ENCODE measurements at regions not wholly inside any gene's neighbourhood (a gene's known extent, or its start where the extent isn't known, plus 50 kb on each side); places are given as distances from the start of the nearest gene placed in this dataset.

GRCh38 chr9:14499976-14500375 lies 186.0 kb upstream of the NFIB start:
- H2AFZ ChIP-seq (ENCODE audit: low read depth, low read length, poor library complexity, severe bottlenecking), result no peak overlapping the region

DNA sequence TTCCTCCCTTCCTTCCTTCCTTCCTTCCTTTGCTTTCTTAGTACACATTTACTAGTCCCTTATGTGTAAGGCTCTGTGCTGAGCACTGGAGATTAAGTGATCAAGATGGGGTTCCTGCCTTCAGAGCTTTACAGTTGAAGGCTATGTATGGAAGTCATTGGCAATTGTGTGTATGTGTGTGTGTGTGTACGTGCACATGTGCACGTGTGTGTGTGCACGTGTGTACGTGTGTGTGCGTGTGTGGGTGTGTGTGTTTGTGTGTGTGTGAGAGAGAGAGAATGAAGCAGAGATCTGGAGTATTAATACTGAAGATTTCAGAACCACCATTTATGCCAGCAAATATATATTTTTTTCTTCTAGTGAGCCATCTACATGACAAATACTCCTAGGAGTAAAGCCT lies 184.9 kb upstream of the NFIB start:
- no peak overlapping the region for H2AFZ ChIP-seq (ENCODE audit: low read depth, low read length, poor library complexity, severe bottlenecking)
- H3K9me2 ChIP-seq (ENCODE audit: insufficient read depth), result no peaks in the 10 kb centered on the region
- intact Hi-C loops (cut with micrococcal nuclease), result no loop called here
- no peaks in the 10 kb centered on the region for H3K36me3 ChIP-seq (ENCODE audit: control insufficient read depth in 1 of 2, insufficient read depth in 2 of 2, low read length in 2 of 2)
- no peak for ATAC-seq
- ChIA-PET POLR2A (interaction anchor here (0.6 kb wide), 1 partner anchor 621 kb away, joined by 3 read pairs; no protein-coding TSS in a partner anchor), RAD21 (ENCODE audit: low non-redundant PET in 1 of 2, low total read pairs in 2 of 2, uncharacterized antibody in 2 of 2, unreplicated experiment in 2 of 2) (no interaction called here), CTCF (no interaction called here)
- no peak for DNase-seq (ENCODE audit: low read depth, low spot score)
- no peaks in the 10 kb centered on the region for H3K4me1 ChIP-seq (ENCODE audit: control insufficient read depth in 1 of 2, insufficient read depth in 2 of 2, low read length in 2 of 2)
- H3K9ac ChIP-seq (ENCODE audit: low read length), result no peak overlapping the region
- H3K9me3 ChIP-seq (ENCODE audit: control insufficient read depth in 1 of 2, insufficient read depth in 1 of 2, low read depth in 1 of 2, low read length in 2 of 2), result no peaks in the 10 kb centered on the region
- no TSS peak for BruUV-seq (replicated peaks)
- peaks cover 68% of the 10 kb centered on the region for H3K27me3 ChIP-seq (ENCODE audit: insufficient read depth, low read length)
- no peak overlapping the region for H3K27ac ChIP-seq (ENCODE audit: low read depth, low read length)
- H3K4me3 ChIP-seq (replicated peaks in 1 of 2; ENCODE audit: low read depth in 1 of 2, low read length in 2 of 2), result no peak overlapping the region
- no peak overlapping the region for H3K4me2 ChIP-seq (ENCODE audit: low read length)
- no peaks in the 10 kb centered on the region for H4K20me1 ChIP-seq (ENCODE audit: insufficient read depth)
- no peaks in the 10 kb centered on the region for H3K79me2 ChIP-seq (ENCODE audit: insufficient read depth, low read length)
- TF ChIP-seq POLR2A (IDR thresholded peaks at IDR 0.05; ENCODE audit: borderline replicate concordance, extremely low read depth, insufficient read depth, insufficient read length) (no peak), SRF (IDR thresholded peaks at IDR 0.05; ENCODE audit: low read depth) (no peak), EGR1 (IDR thresholded peaks at IDR 0.05; ENCODE audit: low read depth) (no peak), RAD21 (IDR thresholded peaks at IDR 0.05; ENCODE audit: low read depth) (no peak), TCF7L2 (IDR thresholded peaks at IDR 0.05; ENCODE audit: borderline replicate concordance, extremely low read depth, insufficient read depth, insufficient read length) (no peak), YY1 (IDR thresholded peaks at IDR 0.05; ENCODE audit: extremely low read depth, insufficient replicate concordance, low read depth, low read length) (no peak), POLR2AphosphoS5 (IDR thresholded peaks at IDR 0.05; ENCODE audit: low read depth, low read length) (no peak), CBX3 (IDR thresholded peaks at IDR 0.05; ENCODE audit: low read depth) (no peak), MAX (IDR thresholded peaks at IDR 0.05) (no peak), ZFX (IDR thresholded peaks at IDR 0.05) (no peak), SIN3A (IDR thresholded peaks at IDR 0.05; ENCODE audit: low read depth) (no peak), EZH2 (IDR thresholded peaks at IDR 0.05) (no peak)

More at GRCh38 chr9:14499976-14500375, 186.0 kb upstream of the NFIB start:
- ATAC-seq (no peak), DNase-seq (ENCODE audit: low read depth, low spot score) (no peak)
- Histone ChIP-seq H3K4me2 (ENCODE audit: low read length) (no peak overlapping the region), H4K20me1 (ENCODE audit: insufficient read depth) (no peaks in the 10 kb centered on the region), H3K27me3 (ENCODE audit: insufficient read depth, low read length) (peaks cover 56% of the 10 kb centered on the region), H3K9me2 (ENCODE audit: insufficient read depth) (no peaks in the 10 kb centered on the region), H3K4me1 (ENCODE audit: control insufficient read depth in 1 of 2, insufficient read depth in 2 of 2, low read length in 2 of 2) (no peaks in the 10 kb centered on the region), H3K9ac (ENCODE audit: low read length) (no peak overlapping the region), H3K9me3 (ENCODE audit: control insufficient read depth in 1 of 2, insufficient read depth in 1 of 2, low read depth in 1 of 2, low read length in 2 of 2) (no peaks in the 10 kb centered on the region), H3K79me2 (ENCODE audit: insufficient read depth, low read length) (no peaks in the 10 kb centered on the region), H3K27ac (ENCODE audit: low read depth, low read length) (no peak overlapping the region), H3K36me3 (ENCODE audit: control insufficient read depth in 1 of 2, insufficient read depth in 2 of 2, low read length in 2 of 2) (no peaks in the 10 kb centered on the region), H3K4me3 (replicated peaks in 1 of 2; ENCODE audit: low read depth in 1 of 2, low read length in 2 of 2) (no peak overlapping the region)
- TF ChIP-seq, protein P1, sequence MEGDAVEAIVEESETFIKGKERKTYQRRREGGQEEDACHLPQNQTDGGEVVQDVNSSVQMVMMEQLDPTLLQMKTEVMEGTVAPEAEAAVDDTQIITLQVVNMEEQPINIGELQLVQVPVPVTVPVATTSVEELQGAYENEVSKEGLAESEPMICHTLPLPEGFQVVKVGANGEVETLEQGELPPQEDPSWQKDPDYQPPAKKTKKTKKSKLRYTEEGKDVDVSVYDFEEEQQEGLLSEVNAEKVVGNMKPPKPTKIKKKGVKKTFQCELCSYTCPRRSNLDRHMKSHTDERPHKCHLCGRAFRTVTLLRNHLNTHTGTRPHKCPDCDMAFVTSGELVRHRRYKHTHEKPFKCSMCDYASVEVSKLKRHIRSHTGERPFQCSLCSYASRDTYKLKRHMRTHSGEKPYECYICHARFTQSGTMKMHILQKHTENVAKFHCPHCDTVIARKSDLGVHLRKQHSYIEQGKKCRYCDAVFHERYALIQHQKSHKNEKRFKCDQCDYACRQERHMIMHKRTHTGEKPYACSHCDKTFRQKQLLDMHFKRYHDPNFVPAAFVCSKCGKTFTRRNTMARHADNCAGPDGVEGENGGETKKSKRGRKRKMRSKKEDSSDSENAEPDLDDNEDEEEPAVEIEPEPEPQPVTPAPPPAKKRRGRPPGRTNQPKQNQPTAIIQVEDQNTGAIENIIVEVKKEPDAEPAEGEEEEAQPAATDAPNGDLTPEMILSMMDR (IDR thresholded peaks at IDR 0.05 in 2 of 3, conservative IDR thresholded peaks at IDR 0.05 in 1 of 3; ENCODE audit: borderline replicate concordance in 1 of 3, insufficient read depth in 1 of 3, low read depth in 2 of 3, low read length in 2 of 3), result no peak
- no peak for TF ChIP-seq YY1 (IDR thresholded peaks at IDR 0.05; ENCODE audit: extremely low read depth, insufficient replicate concordance, low read depth, low read length)
- no peak for TF ChIP-seq TCF7L2 (IDR thresholded peaks at IDR 0.05; ENCODE audit: borderline replicate concordance, extremely low read depth, insufficient read depth, insufficient read length)
- no peak for TF ChIP-seq ATF3 (IDR thresholded peaks at IDR 0.05)
- no TSS peak for BruUV-seq (replicated peaks)
- ChIA-PET CTCF (no interaction called here), RAD21 (ENCODE audit: low non-redundant PET in 1 of 2, low total read pairs in 2 of 2, uncharacterized antibody in 2 of 2, unreplicated experiment in 2 of 2) (no interaction called here), POLR2A (no interaction called here)
- intact Hi-C loops (cut with micrococcal nuclease), result no loop called here

Data from HCT116 (cell line).